HCT116 (cell line): ENCODE measurements at regions not wholly inside any gene's neighbourhood (a gene's known extent, or its start where the extent isn't known, plus 50 kb on each side); places are given as distances from the start of the nearest gene placed in this dataset.

Experiments used
- CEBPB ChIP-seq: IDR thresholded peaks from 2 replicates; pipeline ENCODE4 v1.6.1; 2012; ENCODE audit warnings: low read depth
- ZNF274 ChIP-seq: fragments of 200-500 bp; sonication (Bioruptor generic); IDR thresholded peaks from 2 replicates; pipeline ENCODE4 v1.6.1; 2014; ENCODE audit warnings: mild to moderate bottlenecking, low read depth, low read length, inconsistent platforms
- TF ChIP-seq, protein P1 (sequence below), 3 experiments: fragments of 200-600 bp in 1 of 3; sonication (generic) in 1 of 3; IDR thresholded peaks in 2 of 3; conservative IDR thresholded peaks in 1 of 3; 2 replicates each; pipeline ENCODE4 v1.5.1; 2012 to 2017; ENCODE audit warnings: low read depth in 2 of 3, low read length in 2 of 3, antibody characterized with exemption in 1 of 3, borderline replicate concordance in 1 of 3, control low read depth in 1 of 3, mild to moderate bottlenecking in 1 of 3, mixed read lengths in 1 of 3, mixed run types in 1 of 3, moderate library complexity in 1 of 3; ENCODE audit not compliant: insufficient read depth in 1 of 3

DNA sequence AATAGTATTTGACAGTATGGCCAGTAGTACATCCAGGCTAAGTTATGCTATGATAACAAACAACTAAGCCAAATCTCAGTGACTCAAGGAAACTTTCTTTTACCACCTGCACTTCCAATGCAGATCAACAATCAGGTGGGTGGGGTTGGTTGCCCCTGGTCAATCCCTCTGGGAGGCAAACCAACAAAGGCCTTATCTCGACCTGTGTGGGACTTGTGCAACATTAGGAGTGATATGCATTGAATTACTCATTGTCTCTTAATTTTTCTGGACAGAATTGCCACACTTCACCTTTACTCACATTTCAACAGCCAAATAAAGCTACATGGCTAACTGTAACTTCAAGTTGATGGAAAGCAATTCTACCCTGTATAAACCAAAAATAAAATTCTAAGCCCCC lies 1049.3 kb upstream of the CDH2 start:
- TF ChIP-seq, protein P1, sequence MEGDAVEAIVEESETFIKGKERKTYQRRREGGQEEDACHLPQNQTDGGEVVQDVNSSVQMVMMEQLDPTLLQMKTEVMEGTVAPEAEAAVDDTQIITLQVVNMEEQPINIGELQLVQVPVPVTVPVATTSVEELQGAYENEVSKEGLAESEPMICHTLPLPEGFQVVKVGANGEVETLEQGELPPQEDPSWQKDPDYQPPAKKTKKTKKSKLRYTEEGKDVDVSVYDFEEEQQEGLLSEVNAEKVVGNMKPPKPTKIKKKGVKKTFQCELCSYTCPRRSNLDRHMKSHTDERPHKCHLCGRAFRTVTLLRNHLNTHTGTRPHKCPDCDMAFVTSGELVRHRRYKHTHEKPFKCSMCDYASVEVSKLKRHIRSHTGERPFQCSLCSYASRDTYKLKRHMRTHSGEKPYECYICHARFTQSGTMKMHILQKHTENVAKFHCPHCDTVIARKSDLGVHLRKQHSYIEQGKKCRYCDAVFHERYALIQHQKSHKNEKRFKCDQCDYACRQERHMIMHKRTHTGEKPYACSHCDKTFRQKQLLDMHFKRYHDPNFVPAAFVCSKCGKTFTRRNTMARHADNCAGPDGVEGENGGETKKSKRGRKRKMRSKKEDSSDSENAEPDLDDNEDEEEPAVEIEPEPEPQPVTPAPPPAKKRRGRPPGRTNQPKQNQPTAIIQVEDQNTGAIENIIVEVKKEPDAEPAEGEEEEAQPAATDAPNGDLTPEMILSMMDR (IDR thresholded peaks at IDR 0.05 in 2 of 3, conservative IDR thresholded peaks at IDR 0.05 in 1 of 3; ENCODE audit: borderline replicate concordance in 1 of 3, insufficient read depth in 1 of 3, low read depth in 2 of 3, low read length in 2 of 3), result no peak
- TF ChIP-seq ZNF274 (no peak), CEBPB (no peak)
